GM23338 (cell line): ENCODE measurements at regions not wholly inside any gene's neighbourhood (a gene's known extent, or its start where the extent isn't known, plus 50 kb on each side); places are given as distances from the start of the nearest gene placed in this dataset.

Source experiments
- ATAC-seq: fragments of 200-7000 bp; cut with Tn5 transposase; 3 replicates; pipeline ENCODE4 v1.9.1; 2020
- DNase-seq: peaks from one replicate; pipeline ENCODE4 v3.0.0-alpha.2; 2015; ENCODE audit warnings: low spot score
- H2AFZ ChIP-seq: fragments of 200-600 bp; sonication (generic); 2 replicates; pipeline ENCODE4 v1.8.0; 2016; ENCODE audit warnings: antibody characterized with exemption, mild to moderate bottlenecking, moderate library complexity
- H3F3A ChIP-seq: fragments of 200-600 bp; sonication (generic); replicated peaks from 2 replicates; pipeline ENCODE4 v1.8.0; 2017; ENCODE audit warnings: antibody characterized with exemption, mixed run types, low read depth
- H3K27ac ChIP-seq: fragments of 200-600 bp; sonication (generic); 2 replicates; pipeline ENCODE4 v1.6.1; 2016; ENCODE audit warnings: low read depth
- H3K27me3 ChIP-seq: fragments of 200-600 bp; sonication (generic); 2 replicates; pipeline ENCODE4 v1.8.0; 2016; ENCODE audit warnings: mild to moderate bottlenecking, mixed run types, moderate library complexity; ENCODE audit not compliant: insufficient read depth
- H3K36me3 ChIP-seq: fragments of 200-600 bp; sonication (generic); 2 replicates; pipeline ENCODE4 v1.8.0; 2016; ENCODE audit warnings: mild to moderate bottlenecking; ENCODE audit not compliant: insufficient read depth
- H3K4me1 ChIP-seq: fragments of 200-600 bp; sonication (generic); 2 replicates; pipeline ENCODE4 v1.8.0; 2016; ENCODE audit warnings: mild to moderate bottlenecking, moderate library complexity; ENCODE audit not compliant: insufficient read depth
- H3K4me2 ChIP-seq: fragments of 200-600 bp; sonication (generic); 2 replicates; pipeline ENCODE4 v1.7.1; 2017; ENCODE audit warnings: mixed run types
- H3K4me3 ChIP-seq: fragments of 200-600 bp; sonication (generic); 2 replicates; pipeline ENCODE4 v1.6.1; 2016; ENCODE audit warnings: mixed run types
- H3K79me2 ChIP-seq: fragments of 200-600 bp; sonication (generic); replicated peaks from 2 replicates; pipeline ENCODE4 v1.8.0; 2017; ENCODE audit warnings: mild to moderate bottlenecking; ENCODE audit not compliant: insufficient read depth
- H3K9me2 ChIP-seq: fragments of 200-600 bp; sonication (generic); 2 replicates; pipeline ENCODE4 v1.8.0; 2017; ENCODE audit not compliant: insufficient read depth
- H4K20me1 ChIP-seq: fragments of 200-600 bp; sonication (generic); replicated peaks from 2 replicates; pipeline ENCODE4 v1.8.0; 2017; ENCODE audit warnings: mild to moderate bottlenecking; ENCODE audit not compliant: insufficient read depth
- H3K27ac Mint-ChIP-seq: 2 replicates; pipeline ENCODE4 v1.8.0; 2020; ENCODE audit warnings: inconsistent platforms, mild to moderate bottlenecking, moderate library complexity, mixed read lengths
- H3K27me3 Mint-ChIP-seq: 3 replicates; pipeline ENCODE4 v1.8.0; 2022; ENCODE audit warnings: low read depth, mild to moderate bottlenecking, moderate library complexity, mixed read lengths, inconsistent platforms; ENCODE audit not compliant: insufficient read depth, poor library complexity
- H3K36me3 Mint-ChIP-seq: 3 replicates; pipeline ENCODE4 v1.8.0; 2021; ENCODE audit warnings: low read depth, mild to moderate bottlenecking, inconsistent platforms, moderate library complexity, mixed read lengths
- H3K4me1 Mint-ChIP-seq: 3 replicates; pipeline ENCODE4 v1.8.0; 2020; ENCODE audit warnings: mild to moderate bottlenecking, inconsistent platforms, mixed read lengths
- H3K4me3 Mint-ChIP-seq: 3 replicates; pipeline ENCODE4 v1.8.0; 2021; ENCODE audit warnings: moderate library complexity, mild to moderate bottlenecking, inconsistent platforms, mixed read lengths
- H3K9me3 Mint-ChIP-seq: 3 replicates; pipeline ENCODE4 v1.8.0; 2020; ENCODE audit warnings: moderate library complexity, mild to moderate bottlenecking, inconsistent platforms, mixed read lengths
- CREB1 ChIP-seq: fragments of 250-450 bp; sonication (Bioruptor Pico); IDR thresholded peaks from 2 replicates; pipeline ENCODE4 v1.5.0; 2020; ENCODE audit warnings: low read depth, mild to moderate bottlenecking, moderate library complexity
- EZH2 ChIP-seq: fragments of 200-600 bp; sonication (generic); IDR thresholded peaks from one replicate; pipeline ENCODE4 v1.8.0; 2017; ENCODE audit warnings: antibody characterized with exemption, mild to moderate bottlenecking, low read depth; ENCODE audit not compliant: unreplicated experiment
- JUNB ChIP-seq: IDR thresholded peaks from one replicate; pipeline ENCODE4 v1.6.1; 2016; ENCODE audit warnings: antibody characterized with exemption; ENCODE audit not compliant: unreplicated experiment
- NANOG ChIP-seq: IDR thresholded peaks from 2 replicates; pipeline ENCODE4 v1.6.1; 2016; ENCODE audit warnings: antibody characterized with exemption, borderline replicate concordance
- POLR2AphosphoS5 ChIP-seq: IDR thresholded peaks from 2 replicates; pipeline ENCODE4 v1.6.1; 2016; ENCODE audit warnings: antibody characterized with exemption, low read depth
- ZNF114 ChIP-seq: fragments of 250-450 bp; sonication (Bioruptor Pico); IDR thresholded peaks from 2 replicates; pipeline ENCODE4 v1.5.0; 2020; ENCODE audit warnings: mild to moderate bottlenecking, moderate library complexity
- ZNF331 ChIP-seq: fragments of 250-450 bp; sonication (Bioruptor Pico); IDR thresholded peaks from 2 replicates; pipeline ENCODE4 v1.5.0; 2020; ENCODE audit warnings: low read depth, mild to moderate bottlenecking, moderate library complexity
- TF ChIP-seq, protein P1 (sequence below), 2 experiments: fragments of 200-600 bp in 1 of 2; sonication (generic) in 1 of 2; conservative IDR thresholded peaks; 2 replicates each; pipeline versions ENCODE4 v1.5.1 to v1.6.1; 2016 to 2017; ENCODE audit warnings: antibody characterized with exemption in 2 of 2, low read depth in 2 of 2, mild to moderate bottlenecking in 2 of 2, moderate library complexity in 1 of 2
- TF ChIP-seq, protein P2 (sequence below): fragments of 250-450 bp; sonication (Bioruptor Pico); IDR thresholded peaks from 2 replicates; pipeline ENCODE4 v1.5.0; 2020; ENCODE audit warnings: mild to moderate bottlenecking, moderate library complexity
- TF ChIP-seq, protein P3 (sequence below): IDR thresholded peaks from one replicate; pipeline ENCODE4 v1.6.1; 2018; ENCODE audit warnings: antibody characterized with exemption; ENCODE audit not compliant: unreplicated experiment

DNA sequence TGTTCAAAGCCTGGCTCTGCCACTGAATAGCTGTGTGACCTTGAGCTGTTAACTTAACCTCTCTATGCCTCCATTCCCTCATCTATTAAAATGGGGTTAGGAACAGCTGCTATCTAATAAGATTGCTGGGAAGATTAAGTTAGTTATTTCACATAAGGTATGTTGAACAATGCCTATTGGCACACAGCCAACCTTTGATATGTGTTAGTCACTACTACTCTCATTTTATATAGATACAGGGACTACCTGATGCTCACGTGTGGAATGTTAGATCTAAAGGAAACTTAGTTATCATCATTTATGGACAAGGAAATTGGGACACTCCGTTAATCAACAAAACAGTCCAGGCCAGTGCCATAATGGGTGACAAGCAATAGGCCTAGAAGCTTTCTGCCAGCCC lies 332.4 kb upstream of the PPP2R3A start:
- Mint-ChIP-seq H3K9me3 (no peaks in the 10 kb centered on the region), H3K36me3 (no peaks in the 10 kb centered on the region), H3K4me1 (peaks cover 6% of the 10 kb centered on the region; the same call in 1 of the 3 replicates), H3K27ac (no peak overlapping the region), H3K4me3 (no peak overlapping the region), H3K27me3 (no peaks in the 10 kb centered on the region)
- Histone ChIP-seq H3F3A (no peaks in the 10 kb centered on the region), H2AFZ (no peak overlapping the region), H3K9me2 (peaks cover 15% of the 10 kb centered on the region), H3K36me3 (no peaks in the 10 kb centered on the region), H3K4me3 (no peak overlapping the region), H3K27ac (no peak overlapping the region), H3K4me1 (no peaks in the 10 kb centered on the region), H4K20me1 (no peaks in the 10 kb centered on the region), H3K4me2 (no peak overlapping the region), H3K79me2 (no peaks in the 10 kb centered on the region), H3K27me3 (no peaks in the 10 kb centered on the region)
- TF ChIP-seq NANOG (no peak), CREB1 (CRISPR knock-in tag) (no peak), POLR2AphosphoS5 (no peak), ZNF114 (no peak), EZH2 (no peak), JUNB (no peak), ZNF331 (CRISPR knock-in tag) (no peak)
- TF ChIP-seq, protein P1, sequence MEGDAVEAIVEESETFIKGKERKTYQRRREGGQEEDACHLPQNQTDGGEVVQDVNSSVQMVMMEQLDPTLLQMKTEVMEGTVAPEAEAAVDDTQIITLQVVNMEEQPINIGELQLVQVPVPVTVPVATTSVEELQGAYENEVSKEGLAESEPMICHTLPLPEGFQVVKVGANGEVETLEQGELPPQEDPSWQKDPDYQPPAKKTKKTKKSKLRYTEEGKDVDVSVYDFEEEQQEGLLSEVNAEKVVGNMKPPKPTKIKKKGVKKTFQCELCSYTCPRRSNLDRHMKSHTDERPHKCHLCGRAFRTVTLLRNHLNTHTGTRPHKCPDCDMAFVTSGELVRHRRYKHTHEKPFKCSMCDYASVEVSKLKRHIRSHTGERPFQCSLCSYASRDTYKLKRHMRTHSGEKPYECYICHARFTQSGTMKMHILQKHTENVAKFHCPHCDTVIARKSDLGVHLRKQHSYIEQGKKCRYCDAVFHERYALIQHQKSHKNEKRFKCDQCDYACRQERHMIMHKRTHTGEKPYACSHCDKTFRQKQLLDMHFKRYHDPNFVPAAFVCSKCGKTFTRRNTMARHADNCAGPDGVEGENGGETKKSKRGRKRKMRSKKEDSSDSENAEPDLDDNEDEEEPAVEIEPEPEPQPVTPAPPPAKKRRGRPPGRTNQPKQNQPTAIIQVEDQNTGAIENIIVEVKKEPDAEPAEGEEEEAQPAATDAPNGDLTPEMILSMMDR (conservative IDR thresholded peaks at IDR 0.05; ENCODE audit: low read depth in 2 of 2) = no peak
- TF ChIP-seq, protein P2, sequence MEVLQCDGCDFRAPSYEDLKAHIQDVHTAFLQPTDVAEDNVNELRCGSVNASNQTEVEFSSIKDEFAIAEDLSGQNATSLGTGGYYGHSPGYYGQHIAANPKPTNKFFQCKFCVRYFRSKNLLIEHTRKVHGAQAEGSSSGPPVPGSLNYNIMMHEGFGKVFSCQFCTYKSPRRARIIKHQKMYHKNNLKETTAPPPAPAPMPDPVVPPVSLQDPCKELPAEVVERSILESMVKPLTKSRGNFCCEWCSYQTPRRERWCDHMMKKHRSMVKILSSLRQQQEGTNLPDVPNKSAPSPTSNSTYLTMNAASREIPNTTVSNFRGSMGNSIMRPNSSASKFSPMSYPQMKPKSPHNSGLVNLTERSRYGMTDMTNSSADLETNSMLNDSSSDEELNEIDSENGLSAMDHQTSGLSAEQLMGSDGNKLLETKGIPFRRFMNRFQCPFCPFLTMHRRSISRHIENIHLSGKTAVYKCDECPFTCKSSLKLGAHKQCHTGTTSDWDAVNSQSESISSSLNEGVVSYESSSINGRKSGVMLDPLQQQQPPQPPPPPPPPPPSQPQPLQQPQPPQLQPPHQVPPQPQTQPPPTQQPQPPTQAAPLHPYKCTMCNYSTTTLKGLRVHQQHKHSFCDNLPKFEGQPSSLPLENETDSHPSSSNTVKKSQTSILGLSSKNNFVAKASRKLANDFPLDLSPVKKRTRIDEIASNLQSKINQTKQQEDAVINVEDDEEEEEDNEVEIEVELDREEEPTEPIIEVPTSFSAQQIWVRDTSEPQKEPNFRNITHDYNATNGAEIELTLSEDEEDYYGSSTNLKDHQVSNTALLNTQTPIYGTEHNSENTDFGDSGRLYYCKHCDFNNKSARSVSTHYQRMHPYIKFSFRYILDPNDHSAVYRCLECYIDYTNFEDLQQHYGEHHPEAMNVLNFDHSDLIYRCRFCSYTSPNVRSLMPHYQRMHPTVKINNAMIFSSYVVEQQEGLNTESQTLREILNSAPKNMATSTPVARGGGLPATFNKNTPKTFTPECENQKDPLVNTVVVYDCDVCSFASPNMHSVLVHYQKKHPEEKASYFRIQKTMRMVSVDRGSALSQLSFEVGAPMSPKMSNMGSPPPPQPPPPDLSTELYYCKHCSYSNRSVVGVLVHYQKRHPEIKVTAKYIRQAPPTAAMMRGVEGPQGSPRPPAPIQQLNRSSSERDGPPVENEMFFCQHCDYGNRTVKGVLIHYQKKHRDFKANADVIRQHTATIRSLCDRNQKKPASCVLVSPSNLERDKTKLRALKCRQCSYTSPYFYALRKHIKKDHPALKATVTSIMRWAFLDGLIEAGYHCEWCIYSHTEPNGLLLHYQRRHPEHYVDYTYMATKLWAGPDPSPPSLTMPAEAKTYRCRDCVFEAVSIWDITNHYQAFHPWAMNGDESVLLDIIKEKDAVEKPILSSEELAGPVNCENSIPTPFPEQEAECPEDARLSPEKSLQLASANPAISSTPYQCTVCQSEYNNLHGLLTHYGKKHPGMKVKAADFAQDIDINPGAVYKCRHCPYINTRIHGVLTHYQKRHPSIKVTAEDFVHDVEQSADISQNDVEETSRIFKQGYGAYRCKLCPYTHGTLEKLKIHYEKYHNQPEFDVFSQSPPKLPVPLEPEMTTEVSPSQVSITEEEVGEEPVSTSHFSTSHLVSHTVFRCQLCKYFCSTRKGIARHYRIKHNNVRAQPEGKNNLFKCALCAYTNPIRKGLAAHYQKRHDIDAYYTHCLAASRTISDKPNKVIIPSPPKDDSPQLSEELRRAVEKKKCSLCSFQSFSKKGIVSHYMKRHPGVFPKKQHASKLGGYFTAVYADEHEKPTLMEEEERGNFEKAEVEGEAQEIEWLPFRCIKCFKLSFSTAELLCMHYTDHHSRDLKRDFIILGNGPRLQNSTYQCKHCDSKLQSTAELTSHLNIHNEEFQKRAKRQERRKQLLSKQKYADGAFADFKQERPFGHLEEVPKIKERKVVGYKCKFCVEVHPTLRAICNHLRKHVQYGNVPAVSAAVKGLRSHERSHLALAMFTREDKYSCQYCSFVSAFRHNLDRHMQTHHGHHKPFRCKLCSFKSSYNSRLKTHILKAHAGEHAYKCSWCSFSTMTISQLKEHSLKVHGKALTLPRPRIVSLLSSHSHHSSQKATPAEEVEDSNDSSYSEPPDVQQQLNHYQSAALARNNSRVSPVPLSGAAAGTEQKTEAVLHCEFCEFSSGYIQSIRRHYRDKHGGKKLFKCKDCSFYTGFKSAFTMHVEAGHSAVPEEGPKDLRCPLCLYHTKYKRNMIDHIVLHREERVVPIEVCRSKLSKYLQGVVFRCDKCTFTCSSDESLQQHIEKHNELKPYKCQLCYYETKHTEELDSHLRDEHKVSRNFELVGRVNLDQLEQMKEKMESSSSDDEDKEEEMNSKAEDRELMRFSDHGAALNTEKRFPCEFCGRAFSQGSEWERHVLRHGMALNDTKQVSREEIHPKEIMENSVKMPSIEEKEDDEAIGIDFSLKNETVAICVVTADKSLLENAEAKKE (CRISPR knock-in tag) = no peak
- TF ChIP-seq, protein P3, sequence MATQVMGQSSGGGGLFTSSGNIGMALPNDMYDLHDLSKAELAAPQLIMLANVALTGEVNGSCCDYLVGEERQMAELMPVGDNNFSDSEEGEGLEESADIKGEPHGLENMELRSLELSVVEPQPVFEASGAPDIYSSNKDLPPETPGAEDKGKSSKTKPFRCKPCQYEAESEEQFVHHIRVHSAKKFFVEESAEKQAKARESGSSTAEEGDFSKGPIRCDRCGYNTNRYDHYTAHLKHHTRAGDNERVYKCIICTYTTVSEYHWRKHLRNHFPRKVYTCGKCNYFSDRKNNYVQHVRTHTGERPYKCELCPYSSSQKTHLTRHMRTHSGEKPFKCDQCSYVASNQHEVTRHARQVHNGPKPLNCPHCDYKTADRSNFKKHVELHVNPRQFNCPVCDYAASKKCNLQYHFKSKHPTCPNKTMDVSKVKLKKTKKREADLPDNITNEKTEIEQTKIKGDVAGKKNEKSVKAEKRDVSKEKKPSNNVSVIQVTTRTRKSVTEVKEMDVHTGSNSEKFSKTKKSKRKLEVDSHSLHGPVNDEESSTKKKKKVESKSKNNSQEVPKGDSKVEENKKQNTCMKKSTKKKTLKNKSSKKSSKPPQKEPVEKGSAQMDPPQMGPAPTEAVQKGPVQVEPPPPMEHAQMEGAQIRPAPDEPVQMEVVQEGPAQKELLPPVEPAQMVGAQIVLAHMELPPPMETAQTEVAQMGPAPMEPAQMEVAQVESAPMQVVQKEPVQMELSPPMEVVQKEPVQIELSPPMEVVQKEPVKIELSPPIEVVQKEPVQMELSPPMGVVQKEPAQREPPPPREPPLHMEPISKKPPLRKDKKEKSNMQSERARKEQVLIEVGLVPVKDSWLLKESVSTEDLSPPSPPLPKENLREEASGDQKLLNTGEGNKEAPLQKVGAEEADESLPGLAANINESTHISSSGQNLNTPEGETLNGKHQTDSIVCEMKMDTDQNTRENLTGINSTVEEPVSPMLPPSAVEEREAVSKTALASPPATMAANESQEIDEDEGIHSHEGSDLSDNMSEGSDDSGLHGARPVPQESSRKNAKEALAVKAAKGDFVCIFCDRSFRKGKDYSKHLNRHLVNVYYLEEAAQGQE = no peak
- ATAC-seq = no peak
- no peak for DNase-seq
